WTC11 (cell line): ENCODE measurements at regions not wholly inside any gene's neighbourhood (a gene's known extent, or its start where the extent isn't known, plus 50 kb on each side); places are given as distances from the start of the nearest gene placed in this dataset.

Source experiments
- ATAC-seq: fragments of 200-7000 bp; cut with Tn5 transposase; 2 replicates; pipeline ENCODE4 v1.10.0; 2021; ENCODE audit warnings: mild to moderate bottlenecking, moderate library complexity
- CTCF ChIA-PET: fragments of 300-600 bp; sonication (Branson Sonifier 250); formaldehyde crosslinking; loops from one replicate; lab custom pipeline; 2021; ENCODE audit warnings: antibody characterized with exemption; lab: Charles Lee
- POLR2A ChIA-PET: fragments of 350-600 bp; sonication (Branson Sonifier 250); formaldehyde crosslinking; loops from one replicate; lab custom pipeline; 2021; ENCODE audit warnings: antibody characterized with exemption; lab: Charles Lee
- DNase-seq: peaks from one replicate; pipeline ENCODE4 v3.0.0; 2021; ENCODE audit warnings: low spot score
- H3K27ac Mint-ChIP-seq: 2 replicates; pipeline ENCODE4 v1.8.0; 2021; ENCODE audit warnings: mixed read lengths
- H3K27me3 Mint-ChIP-seq: 2 replicates; pipeline ENCODE4 v1.8.0; 2021; ENCODE audit warnings: low read depth, mild to moderate bottlenecking, moderate library complexity, mixed read lengths
- H3K36me3 Mint-ChIP-seq: 2 replicates; pipeline ENCODE4 v1.8.0; 2021; ENCODE audit warnings: mixed read lengths
- H3K4me1 Mint-ChIP-seq: 2 replicates; pipeline ENCODE4 v1.8.0; 2022; ENCODE audit warnings: mixed read lengths
- H3K4me3 Mint-ChIP-seq: 2 replicates; pipeline ENCODE4 v1.8.0; 2021; ENCODE audit warnings: mild to moderate bottlenecking, moderate library complexity, mixed read lengths
- H3K9me3 Mint-ChIP-seq: 2 replicates; pipeline ENCODE4 v1.8.0; 2021; ENCODE audit warnings: mixed read lengths
- AFF4 ChIP-seq: sonication (generic); formaldehyde crosslinking; IDR thresholded peaks from 2 replicates; pipeline ENCODE4 v1.8.1; 2023; ENCODE audit warnings: mild to moderate bottlenecking, missing genetic modification reagents, borderline replicate concordance
- ATF1 ChIP-seq: sonication (generic); formaldehyde crosslinking; IDR thresholded peaks from 2 replicates; pipeline ENCODE4 v1.8.1; 2023; ENCODE audit warnings: mild to moderate bottlenecking, moderate library complexity, missing genetic modification reagents
- ATF3 ChIP-seq: sonication (generic); formaldehyde crosslinking; conservative IDR thresholded peaks from 2 replicates; pipeline ENCODE4 v1.8.1; 2022; ENCODE audit warnings: mild to moderate bottlenecking, missing genetic modification reagents
- E2F4 ChIP-seq: sonication (generic); formaldehyde crosslinking; IDR thresholded peaks from 2 replicates; pipeline ENCODE4 v1.8.1; 2022; ENCODE audit warnings: low read depth, mild to moderate bottlenecking, moderate library complexity, missing genetic modification reagents, borderline replicate concordance
- E2F5 ChIP-seq: sonication (generic); formaldehyde crosslinking; IDR thresholded peaks from 2 replicates; pipeline ENCODE4 v1.8.1; 2022; ENCODE audit warnings: mild to moderate bottlenecking, moderate library complexity, missing genetic modification reagents
- GABPB1 ChIP-seq: sonication (generic); formaldehyde crosslinking; IDR thresholded peaks from 2 replicates; pipeline ENCODE4 v1.8.1; 2023; ENCODE audit warnings: mild to moderate bottlenecking, missing genetic modification reagents
- MYBL2 ChIP-seq: sonication (generic); formaldehyde crosslinking; IDR thresholded peaks from 2 replicates; pipeline ENCODE4 v1.8.1; 2023; ENCODE audit warnings: mild to moderate bottlenecking, moderate library complexity, missing genetic modification reagents
- NR1H2 ChIP-seq: sonication (generic); formaldehyde crosslinking; IDR thresholded peaks from 2 replicates; pipeline ENCODE4 v1.9.0; 2021; ENCODE audit warnings: mild to moderate bottlenecking, moderate library complexity, missing genetic modification reagents
- RELA ChIP-seq: sonication (generic); formaldehyde crosslinking; IDR thresholded peaks from 2 replicates; pipeline ENCODE4 v1.8.1; 2022; ENCODE audit warnings: missing genetic modification reagents, mild to moderate bottlenecking, borderline replicate concordance
- SMAD3 ChIP-seq: sonication (generic); formaldehyde crosslinking; IDR thresholded peaks from 2 replicates; pipeline ENCODE4 v1.8.0; 2022; ENCODE audit warnings: missing genetic modification reagents, mild to moderate bottlenecking, borderline replicate concordance
- SMAD4 ChIP-seq: sonication (generic); formaldehyde crosslinking; IDR thresholded peaks from 2 replicates; pipeline ENCODE4 v1.8.0; 2022; ENCODE audit warnings: mild to moderate bottlenecking, missing genetic modification reagents
- TP53 ChIP-seq: sonication (generic); formaldehyde crosslinking; IDR thresholded peaks from 2 replicates; pipeline ENCODE4 v1.8.1; 2023; ENCODE audit warnings: mild to moderate bottlenecking, missing genetic modification reagents
- USF1 ChIP-seq: sonication (generic); formaldehyde crosslinking; IDR thresholded peaks from 2 replicates; pipeline ENCODE4 v1.8.0; 2022; ENCODE audit warnings: mild to moderate bottlenecking, missing genetic modification reagents
- ZBTB21 ChIP-seq: sonication (generic); formaldehyde crosslinking; IDR thresholded peaks from 2 replicates; pipeline ENCODE4 v1.8.1; 2023; ENCODE audit warnings: mild to moderate bottlenecking, missing genetic modification reagents, borderline replicate concordance
- ZNF263 ChIP-seq: sonication (generic); formaldehyde crosslinking; IDR thresholded peaks from 2 replicates; pipeline ENCODE4 v1.8.1; 2022; ENCODE audit warnings: low read depth, mild to moderate bottlenecking, moderate library complexity, missing genetic modification reagents
- ZNF281 ChIP-seq: sonication (generic); formaldehyde crosslinking; IDR thresholded peaks from 2 replicates; pipeline ENCODE4 v1.8.0; 2023; ENCODE audit warnings: mild to moderate bottlenecking, missing genetic modification reagents

- CTCF ChIA-PET, result no interaction called here
- TF ChIP-seq SMAD4 (no peak), ZNF263 (CRISPR knock-in tag) (no peak), ZNF281 (CRISPR knock-in tag) (no peak), SMAD3 (CRISPR knock-in tag) (no peak), E2F5 (CRISPR knock-in tag) (no peak), ATF3 (CRISPR knock-in tag) (no peak), ATF1 (no peak), TP53 (no peak), MYBL2 (CRISPR knock-in tag) (no peak), E2F4 (CRISPR knock-in tag) (no peak), RELA (CRISPR knock-in tag) (no peak), USF1 (no peak), AFF4 (CRISPR knock-in tag) (no peak), GABPB1 (CRISPR knock-in tag) (no peak), ZBTB21 (CRISPR knock-in tag) (no peak), NR1H2 (CRISPR knock-in tag) (no peak)
- no peak for DNase-seq
- Mint-ChIP-seq H3K27ac (no peak overlapping the region), H3K36me3 (no peaks in the 10 kb centered on the region), H3K9me3 (no peaks in the 10 kb centered on the region), H3K4me1 (peaks cover 8% of the 10 kb centered on the region), H3K27me3 (no peaks in the 10 kb centered on the region; the same call in none of the 2 replicates), H3K4me3 (no peak overlapping the region)
- POLR2A ChIA-PET, result no interaction called here
- no peak for ATAC-seq
These were observed 193.9 kb downstream of the SNX19 start for GRCh38 chr11:130722401-130722800.
